Activated naive CD8-positive, alpha-beta T cell treated with anti-CD3 and anti-CD28 coated beads, Interleukin-2, amount 10 ng/mL, durations not matched to agents 7 days and 5 days (primary cell): ENCODE measurements at regions not wholly inside any gene's neighbourhood (a gene's known extent, or its start where the extent isn't known, plus 50 kb on each side); places are given as distances from the start of the nearest gene placed in this dataset.
"Not testable (repeated sequence)": the region's sequence is repeated elsewhere in the genome, so short reads cannot be mapped to it uniquely, and the experiment has no call there.

Experiments
- ATAC-seq: fragments of 150-1000 bp; cut with Tn5 transposase; one replicate; pipeline ENCODE4 v1.10.0; 2021; ENCODE audit warnings: low read depth, moderate library complexity
- POLR2A ChIA-PET: fragments of 350-600 bp; sonication (Branson Sonifier 250); formaldehyde crosslinking; loops from one replicate; lab custom pipeline; 2021; ENCODE audit warnings: antibody characterized with exemption; lab: Charles Lee
- DNase-seq: peaks from one replicate; pipeline ENCODE4 v3.0.0; 2021
- H3K27ac Mint-ChIP-seq: one replicate; pipeline ENCODE4 v1.8.0; 2022; ENCODE audit warnings: mild to moderate bottlenecking, mixed read lengths
- H3K27me3 Mint-ChIP-seq: one replicate; pipeline ENCODE4 v1.8.0; 2022; ENCODE audit warnings: mild to moderate bottlenecking, moderate library complexity, mixed read lengths
- H3K36me3 Mint-ChIP-seq: one replicate; pipeline ENCODE4 v1.8.0; 2021; ENCODE audit warnings: mild to moderate bottlenecking, mixed read lengths
- H3K4me1 Mint-ChIP-seq: one replicate; pipeline ENCODE4 v1.8.0; 2021; ENCODE audit warnings: mixed read lengths
- H3K4me3 Mint-ChIP-seq: one replicate; pipeline ENCODE4 v1.8.0; 2022; ENCODE audit warnings: mild to moderate bottlenecking, moderate library complexity, mixed read lengths
- H3K9me3 Mint-ChIP-seq: one replicate; pipeline ENCODE4 v1.8.0; 2021; ENCODE audit warnings: mixed read lengths

DNA sequence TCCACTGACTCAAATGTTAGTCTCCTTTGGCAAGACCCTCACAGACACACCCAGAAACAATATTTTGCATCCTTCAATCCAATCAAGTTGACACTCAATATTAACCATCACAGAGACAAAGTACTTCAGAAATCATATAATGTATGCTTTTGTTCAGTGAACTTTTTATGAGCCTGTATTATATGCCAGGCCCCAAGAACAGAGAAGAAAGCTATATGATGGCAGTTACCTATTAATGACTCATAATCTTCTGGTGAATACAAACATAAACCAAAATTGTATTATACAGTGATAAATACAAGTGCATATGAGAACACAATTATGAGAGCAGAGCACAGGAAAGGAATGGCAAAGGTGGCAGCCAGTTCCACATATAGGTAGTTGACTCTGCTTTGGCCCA, 852.0 kb upstream of the EPHA5 start:
- DNase-seq, result no peak
- Mint-ChIP-seq H3K27me3 (no peaks in the 10 kb centered on the region), H3K27ac (no peak overlapping the region), H3K9me3 (peaks cover 1% of the 10 kb centered on the region), H3K36me3 (no peaks in the 10 kb centered on the region), H3K4me1 (no peaks in the 10 kb centered on the region), H3K4me3 (no peak overlapping the region)
- POLR2A ChIA-PET, result no interaction called here
- no peak for ATAC-seq

DNA sequence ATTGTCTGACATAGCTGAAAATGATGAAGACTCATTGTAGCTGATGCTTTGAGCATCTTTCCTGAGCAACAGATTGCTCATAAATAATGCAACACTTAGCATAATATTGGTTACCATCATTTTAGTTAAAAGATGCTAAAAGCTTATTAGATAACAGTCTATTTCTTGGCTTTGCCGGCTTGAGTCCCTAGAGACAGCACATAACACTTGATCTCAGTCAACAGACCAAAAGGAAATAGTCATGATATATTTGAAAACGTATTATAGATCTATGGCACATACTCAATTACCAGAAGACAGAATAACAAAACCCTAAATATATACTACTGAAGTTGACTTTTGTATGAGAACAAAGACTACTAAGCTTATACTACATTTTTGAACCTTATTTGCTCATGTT, 846.7 kb upstream of the EPHA5 start:
- Mint-ChIP-seq H3K9me3 (peaks cover 1% of the 10 kb centered on the region), H3K27me3 (no peaks in the 10 kb centered on the region), H3K4me3 (no peak overlapping the region), H3K4me1 (no peaks in the 10 kb centered on the region), H3K36me3 (no peaks in the 10 kb centered on the region), H3K27ac (no peak overlapping the region)
- no peak for DNase-seq
- POLR2A ChIA-PET, result no interaction called here
- ATAC-seq, result no peak

DNA sequence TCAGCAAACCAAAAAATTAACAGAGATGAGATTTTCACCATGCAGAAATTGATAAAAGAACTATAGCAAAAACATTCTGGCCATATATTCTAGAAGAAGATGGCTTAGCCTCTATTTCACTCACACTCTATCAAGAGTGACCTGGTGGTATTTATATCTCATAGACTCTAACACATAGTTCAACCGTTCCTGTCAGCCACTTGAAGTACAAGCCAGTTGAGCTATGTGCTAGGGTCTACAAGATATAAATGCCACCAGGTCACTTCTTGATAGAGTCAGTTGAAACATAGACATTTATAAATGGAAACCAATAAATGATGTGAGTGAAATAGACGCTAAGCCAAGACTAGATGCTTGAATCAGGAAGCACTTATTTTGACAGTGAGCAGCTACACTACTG, 836.7 kb upstream of the EPHA5 start:
- POLR2A ChIA-PET, result no interaction called here
- DNase-seq (no peak), ATAC-seq (no peak)
- H3K4me1 Mint-ChIP-seq, result no peaks in the 10 kb centered on the region
- no peaks in the 10 kb centered on the region for H3K36me3 Mint-ChIP-seq
- H3K4me3 Mint-ChIP-seq, result no peak overlapping the region
- no peak overlapping the region for H3K27ac Mint-ChIP-seq
- H3K9me3 Mint-ChIP-seq, result no peaks in the 10 kb centered on the region
- no peaks in the 10 kb centered on the region for H3K27me3 Mint-ChIP-seq

DNA sequence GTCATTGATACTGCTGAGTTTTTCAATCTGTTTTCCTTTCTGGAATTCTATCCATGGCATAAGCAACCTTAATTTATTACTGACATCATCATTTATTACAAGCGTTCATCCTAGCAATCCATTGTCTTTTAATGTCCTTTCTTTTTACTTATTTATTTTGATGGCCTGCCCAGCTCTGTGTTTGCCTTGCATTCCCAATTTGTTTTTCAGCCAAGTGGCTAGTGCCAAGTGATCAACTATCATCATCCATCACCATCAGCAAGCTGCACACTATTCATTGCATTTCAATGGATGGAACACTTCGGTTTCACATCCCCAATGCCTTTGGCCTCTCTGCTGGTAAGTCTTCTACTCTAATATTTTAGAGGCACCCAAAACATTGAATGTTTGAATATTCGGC, 831.7 kb upstream of the EPHA5 start:
- ATAC-seq, result no peak
- no peaks in the 10 kb centered on the region for H3K36me3 Mint-ChIP-seq
- H3K27ac Mint-ChIP-seq, result no peak overlapping the region
- H3K27me3 Mint-ChIP-seq, result no peaks in the 10 kb centered on the region
- no peaks in the 10 kb centered on the region for H3K4me1 Mint-ChIP-seq
- H3K9me3 Mint-ChIP-seq, result no peaks in the 10 kb centered on the region
- POLR2A ChIA-PET, result no interaction called here
- H3K4me3 Mint-ChIP-seq, result no peak overlapping the region
- DNase-seq, result no peak

DNA sequence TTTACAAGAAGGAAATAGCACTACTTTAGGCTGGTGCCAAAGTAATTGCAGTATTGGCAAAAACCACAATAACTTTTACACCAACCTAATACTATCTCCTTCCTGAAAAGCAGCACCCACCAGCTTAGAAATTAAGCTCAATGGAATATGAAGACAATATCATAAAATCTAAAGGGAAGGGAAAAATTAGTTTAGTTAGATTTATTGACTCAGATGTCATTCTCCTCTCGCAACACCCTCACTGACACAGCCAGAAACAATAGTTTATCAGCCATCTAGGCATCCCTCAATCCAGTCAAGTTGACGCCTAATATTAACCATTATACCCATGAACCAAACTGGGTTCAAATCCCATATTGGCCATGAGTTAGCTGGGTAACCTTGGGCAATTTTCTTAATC, 820.4 kb upstream of the EPHA5 start:
- H3K27me3 Mint-ChIP-seq, result no peaks in the 10 kb centered on the region
- POLR2A ChIA-PET, result no interaction called here
- H3K4me3 Mint-ChIP-seq, result no peak overlapping the region
- no peak for DNase-seq
- H3K9me3 Mint-ChIP-seq, result no peaks in the 10 kb centered on the region
- no peak overlapping the region for H3K27ac Mint-ChIP-seq
- no peak for ATAC-seq
- H3K4me1 Mint-ChIP-seq, result no peaks in the 10 kb centered on the region
- no peaks in the 10 kb centered on the region for H3K36me3 Mint-ChIP-seq

DNA sequence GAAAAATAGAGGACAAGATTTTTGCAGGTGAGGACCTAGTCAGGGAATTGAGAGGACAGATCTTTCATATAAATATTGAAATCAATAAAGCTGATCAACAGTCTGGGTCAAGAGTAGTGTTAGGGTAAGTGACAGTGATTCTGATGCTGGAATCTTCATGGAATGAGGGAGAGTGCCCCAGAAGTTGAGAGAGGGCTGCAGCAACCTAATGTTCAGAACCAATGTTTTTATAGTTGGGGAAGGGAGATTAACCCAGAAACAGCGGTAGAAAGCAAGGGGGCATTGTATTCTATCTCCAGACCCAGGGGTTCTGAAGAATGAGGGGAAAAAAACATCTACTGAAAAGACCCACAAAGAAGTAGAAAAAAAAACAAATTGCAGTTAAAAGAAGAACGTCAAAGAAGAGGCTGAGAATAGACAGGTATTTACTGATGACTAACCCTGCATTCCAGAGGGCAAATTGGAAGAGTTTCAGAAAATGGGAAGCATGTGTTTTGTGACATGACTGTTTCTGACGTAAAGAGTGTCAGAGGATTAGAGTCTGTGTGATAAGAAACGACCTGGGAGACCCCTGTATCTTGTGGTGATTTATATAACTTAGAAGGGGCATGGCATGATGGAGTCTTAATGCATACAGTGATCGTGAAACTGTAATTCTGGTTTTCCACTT, 819.6 kb upstream of the EPHA5 start:
- Mint-ChIP-seq H3K4me1 (no peaks in the 10 kb centered on the region), H3K27me3 (no peaks in the 10 kb centered on the region), H3K9me3 (no peaks in the 10 kb centered on the region), H3K4me3 (no peak overlapping the region), H3K27ac (no peak overlapping the region), H3K36me3 (no peaks in the 10 kb centered on the region)
- no peak for ATAC-seq
- POLR2A ChIA-PET, result no interaction called here
- no peak for DNase-seq

DNA sequence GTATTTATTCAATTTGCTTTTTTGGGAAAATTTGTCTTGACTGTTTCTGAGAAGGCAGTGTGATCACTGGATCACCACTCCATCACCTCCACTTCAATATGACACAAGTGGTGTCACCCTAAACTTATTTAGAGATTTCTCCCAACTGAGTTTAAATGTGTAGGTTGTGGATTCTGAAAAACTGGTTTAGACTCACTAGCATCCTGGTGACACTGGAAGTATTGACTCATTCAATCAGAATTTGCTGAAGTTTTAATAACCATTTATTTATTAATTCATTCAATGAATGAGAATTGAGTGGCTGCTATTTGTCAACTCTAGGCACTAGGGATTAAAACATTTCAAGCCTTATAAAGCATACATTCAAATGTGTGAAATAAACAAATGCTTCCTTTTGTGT, 819.1 kb upstream of the EPHA5 start:
- DNase-seq, result no peak
- POLR2A ChIA-PET, result no interaction called here
- Mint-ChIP-seq H3K4me3 (no peak overlapping the region), H3K9me3 (no peaks in the 10 kb centered on the region), H3K27ac (no peak overlapping the region), H3K27me3 (no peaks in the 10 kb centered on the region), H3K36me3 (no peaks in the 10 kb centered on the region), H3K4me1 (no peaks in the 10 kb centered on the region)
- no peak for ATAC-seq

DNA sequence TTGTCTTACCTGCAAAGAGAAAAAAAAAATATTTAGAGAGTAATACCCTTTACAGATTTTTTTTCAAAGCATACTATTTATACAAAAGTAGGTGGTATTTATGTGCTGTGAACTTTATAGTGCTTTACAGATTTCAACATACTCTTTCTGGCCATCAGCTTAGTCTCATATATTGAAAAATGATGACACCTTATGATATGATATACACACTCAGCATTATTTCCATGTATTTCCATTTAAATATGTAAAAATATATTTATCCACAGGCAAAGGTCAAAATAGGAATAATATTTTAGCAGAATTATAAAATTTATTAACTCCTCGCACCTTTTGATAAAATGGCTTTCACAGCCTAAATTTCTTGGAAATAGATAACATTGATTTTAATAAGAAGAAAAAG, 815.8 kb upstream of the EPHA5 start:
- DNase-seq (no peak), ATAC-seq (no peak)
- no peaks in the 10 kb centered on the region for H3K36me3 Mint-ChIP-seq
- POLR2A ChIA-PET, result interaction anchor here (0.6 kb wide), 1 partner anchor 616 kb away, joined by 5 read pairs; no protein-coding TSS in a partner anchor
- H3K27ac Mint-ChIP-seq, result no peak overlapping the region
- H3K27me3 Mint-ChIP-seq, result no peaks in the 10 kb centered on the region
- no peaks in the 10 kb centered on the region for H3K9me3 Mint-ChIP-seq
- no peaks in the 10 kb centered on the region for H3K4me1 Mint-ChIP-seq
- no peak overlapping the region for H3K4me3 Mint-ChIP-seq

DNA sequence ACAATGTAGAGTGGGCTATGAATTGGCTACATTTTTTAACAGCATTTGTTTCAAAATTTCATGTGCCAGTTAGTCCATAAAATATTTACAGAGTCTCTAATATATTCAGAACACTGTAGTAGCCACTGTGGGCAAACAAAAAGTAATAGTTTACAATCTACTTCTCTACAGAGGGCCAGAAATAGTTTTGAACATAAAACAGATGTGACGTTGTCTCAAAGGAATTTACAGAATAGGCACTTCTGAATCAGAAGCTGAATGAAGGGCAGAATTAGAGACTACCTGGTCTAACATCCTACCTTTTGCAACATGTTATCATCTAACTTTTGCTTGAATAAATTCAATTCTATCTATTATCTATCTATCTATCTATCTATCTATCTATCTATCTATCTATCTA, 811.9 kb upstream of the EPHA5 start:
- Mint-ChIP-seq H3K27me3 (no peaks in the 10 kb centered on the region), H3K4me3 (no peak overlapping the region), H3K9me3 (peaks cover 1% of the 10 kb centered on the region), H3K36me3 (no peaks in the 10 kb centered on the region), H3K4me1 (no peaks in the 10 kb centered on the region), H3K27ac (no peak overlapping the region)
- DNase-seq, result no peak
- POLR2A ChIA-PET, result no interaction called here
- ATAC-seq, result no peak

DNA sequence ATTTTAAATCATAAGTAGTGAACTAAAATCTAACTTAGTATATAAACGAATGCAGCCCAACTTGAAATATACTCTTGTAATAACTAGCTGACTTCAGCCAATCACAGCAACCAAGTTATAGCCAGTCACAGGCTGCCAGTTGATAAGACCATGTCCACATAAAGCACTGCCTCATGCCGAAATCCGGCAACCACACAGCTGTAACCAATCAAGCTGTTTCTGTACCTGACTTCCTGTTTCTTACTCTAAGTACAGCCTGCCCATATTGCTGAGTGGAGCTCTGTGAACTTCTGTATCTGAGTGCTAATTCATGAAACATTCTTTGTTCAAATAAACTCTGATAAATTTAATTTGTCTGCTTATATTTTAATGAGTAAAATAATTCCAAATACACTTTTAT, 805.3 kb upstream of the EPHA5 start:
- H3K9me3 Mint-ChIP-seq, result peaks cover 3% of the 10 kb centered on the region
- no peak overlapping the region for H3K27ac Mint-ChIP-seq
- peaks cover 2% of the 10 kb centered on the region for H3K27me3 Mint-ChIP-seq
- no peaks in the 10 kb centered on the region for H3K36me3 Mint-ChIP-seq
- no peak overlapping the region for H3K4me3 Mint-ChIP-seq
- DNase-seq, result no peak
- no peaks in the 10 kb centered on the region for H3K4me1 Mint-ChIP-seq
- no peak for ATAC-seq
- POLR2A ChIA-PET, result no interaction called here

DNA sequence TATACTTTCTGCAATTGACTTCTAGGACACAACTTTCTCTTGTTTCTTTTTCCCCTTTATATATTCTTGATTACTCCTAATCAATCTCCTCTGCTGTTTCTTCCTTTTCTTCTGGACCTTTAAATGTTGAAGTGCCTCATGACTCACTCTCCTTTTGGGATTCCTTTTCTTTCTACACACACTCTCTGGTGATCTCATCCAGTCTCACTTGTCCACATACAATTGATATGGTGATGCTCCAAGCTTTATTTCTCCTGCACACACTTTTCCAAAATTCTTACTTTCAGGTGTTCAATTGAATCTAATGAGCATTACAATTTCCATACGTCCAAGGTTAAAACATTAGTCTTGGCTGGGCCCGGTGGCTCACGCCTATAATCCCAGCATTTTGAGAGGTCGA, 794.8 kb upstream of the EPHA5 start:
- Mint-ChIP-seq H3K4me1 (no peaks in the 10 kb centered on the region), H3K36me3 (no peaks in the 10 kb centered on the region), H3K27me3 (no peaks in the 10 kb centered on the region), H3K9me3 (peaks cover 3% of the 10 kb centered on the region), H3K4me3 (no peak overlapping the region), H3K27ac (no peak overlapping the region)
- ATAC-seq, result no peak
- POLR2A ChIA-PET, result no interaction called here
- DNase-seq, result no peak

DNA sequence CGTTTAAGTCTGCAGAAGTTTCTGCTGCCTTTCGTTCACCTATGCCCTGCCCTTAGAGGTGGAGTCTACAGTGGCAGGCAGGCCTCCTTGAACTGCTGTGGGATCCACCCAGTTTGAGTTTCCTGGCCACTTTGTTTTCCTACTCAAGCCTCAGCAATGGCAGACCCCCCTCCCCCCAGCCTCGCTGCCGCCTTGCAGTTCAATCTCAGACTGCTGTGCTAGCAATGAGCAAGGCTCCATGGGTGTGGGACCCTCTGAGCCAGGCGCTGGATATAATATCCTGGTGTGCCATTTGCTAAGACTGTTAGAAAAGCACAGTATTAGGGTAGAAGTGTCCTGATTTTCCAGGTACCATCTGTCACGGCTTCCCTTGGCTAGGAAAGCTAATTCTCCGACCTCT, 792.6 kb upstream of the EPHA5 start:
- H3K4me1 Mint-ChIP-seq, H3K27me3 Mint-ChIP-seq, H3K9me3 Mint-ChIP-seq, H3K4me3 Mint-ChIP-seq, H3K27ac Mint-ChIP-seq, POLR2A ChIA-PET, H3K36me3 Mint-ChIP-seq, DNase-seq, ATAC-seq: not testable (repeated sequence)

DNA sequence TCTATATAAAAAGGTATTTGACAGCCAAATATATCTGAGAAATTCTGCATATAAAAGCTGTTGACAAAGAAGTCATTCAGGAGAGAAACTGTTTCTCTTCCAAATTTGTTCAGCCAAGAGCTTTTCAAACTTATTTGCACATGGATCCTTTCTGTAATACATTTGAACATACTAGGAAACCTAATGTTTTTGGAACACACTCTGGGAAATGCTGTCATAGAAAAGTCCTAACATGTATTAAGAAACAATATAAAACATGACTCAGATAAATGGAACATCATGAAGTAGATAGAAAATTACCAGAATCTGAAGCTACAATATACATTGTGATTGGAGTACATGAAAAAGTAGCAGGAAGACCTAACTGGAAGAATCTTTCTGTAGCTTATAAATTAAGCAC, 781.5 kb upstream of the EPHA5 start:
- H3K4me3 Mint-ChIP-seq, result no peak overlapping the region
- ATAC-seq (no peak), DNase-seq (no peak)
- no peak overlapping the region for H3K27ac Mint-ChIP-seq
- no peaks in the 10 kb centered on the region for H3K4me1 Mint-ChIP-seq
- no peaks in the 10 kb centered on the region for H3K36me3 Mint-ChIP-seq
- POLR2A ChIA-PET, result no interaction called here
- H3K9me3 Mint-ChIP-seq, result peaks cover 5% of the 10 kb centered on the region
- H3K27me3 Mint-ChIP-seq, result no peaks in the 10 kb centered on the region

DNA sequence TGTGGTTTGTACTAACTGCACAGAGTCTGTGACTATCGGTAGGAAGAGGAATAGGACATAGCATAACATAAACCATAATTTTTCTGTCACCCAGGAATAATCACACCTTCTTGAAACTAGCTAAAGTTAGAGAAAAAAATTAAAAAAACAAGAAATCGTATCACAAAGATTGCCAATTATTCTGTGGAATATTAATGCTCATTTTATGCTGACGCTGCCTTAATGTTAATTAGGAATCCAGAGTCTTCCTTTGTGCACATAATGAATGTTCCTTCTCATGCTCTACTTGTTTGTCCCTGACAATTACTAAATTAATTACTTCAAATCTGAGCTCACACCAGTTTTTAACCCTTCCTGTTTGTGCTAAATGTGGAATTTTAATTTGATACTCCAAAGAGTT, 772.7 kb upstream of the EPHA5 start:
- H3K4me1 Mint-ChIP-seq, result no peaks in the 10 kb centered on the region

DNA sequence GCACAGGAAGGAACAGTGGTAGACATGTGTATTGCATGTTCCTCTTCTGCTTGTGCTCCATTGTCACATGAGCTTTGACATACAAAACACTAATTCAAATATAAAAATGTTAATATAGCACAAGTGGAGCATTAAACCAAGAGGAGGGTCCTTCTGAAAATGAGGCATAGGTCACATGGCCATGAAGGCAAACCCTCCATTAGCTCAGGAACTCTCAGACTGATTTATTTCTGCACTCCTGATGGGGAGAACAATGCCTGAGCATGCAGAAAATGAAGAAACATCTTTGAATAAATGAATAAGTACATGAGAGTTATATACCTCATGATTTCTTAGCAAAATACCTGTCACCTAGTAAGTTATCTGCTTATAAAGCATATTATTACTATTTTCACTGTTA, 769.2 kb upstream of the EPHA5 start:
- DNase-seq (no peak), ATAC-seq (no peak)
- H3K4me1 Mint-ChIP-seq, result no peaks in the 10 kb centered on the region
- POLR2A ChIA-PET, result no interaction called here
- no peaks in the 10 kb centered on the region for H3K27me3 Mint-ChIP-seq
- no peaks in the 10 kb centered on the region for H3K36me3 Mint-ChIP-seq
- peaks cover 3% of the 10 kb centered on the region for H3K9me3 Mint-ChIP-seq
- H3K27ac Mint-ChIP-seq, result no peak overlapping the region
- H3K4me3 Mint-ChIP-seq, result no peak overlapping the region

More for the DNA sequence above, 772.7 kb upstream of the EPHA5 start:
- Mint-ChIP-seq H3K4me3 (no peak overlapping the region), H3K36me3 (no peaks in the 10 kb centered on the region), H3K27ac (no peak overlapping the region), H3K27me3 (no peaks in the 10 kb centered on the region), H3K9me3 (no peaks in the 10 kb centered on the region)
- DNase-seq, result no peak
- ATAC-seq, result no peak
- POLR2A ChIA-PET, result no interaction called here
